ENCODE measurements at regions not wholly inside any gene's neighbourhood (a gene's known extent, or its start where the extent isn't known, plus 50 kb on each side); places are given as distances from the start of the nearest gene placed in this dataset.

- TF ChIP-seq EGR1 (IDR thresholded peaks at IDR 0.05; ENCODE audit: low read depth in 2 of 2) (no peak), HNF4A (conservative IDR thresholded peaks at IDR 0.05) (no peak), RAD21 (IDR thresholded peaks at IDR 0.05) (no peak), NR2F2 (IDR thresholded peaks at IDR 0.05) (no peak), ATF3 (IDR thresholded peaks at IDR 0.05) (no peak), JUND (IDR thresholded peaks at IDR 0.05) (no peak), CTCF (IDR thresholded peaks at IDR 0.05; ENCODE audit: low read depth, low read length, missing input control) (no peak), TAF1 (conservative IDR thresholded peaks at IDR 0.05) (no peak), FOXA1 (IDR thresholded peaks at IDR 0.05) (no peak), SP1 (IDR thresholded peaks at IDR 0.05) (no peak), MAX (IDR thresholded peaks at IDR 0.05) (no peak), HNF4G (IDR thresholded peaks at IDR 0.05) (no peak), RXRA (IDR thresholded peaks at IDR 0.05) (no peak)
- H3K4me3 ChIP-seq (ENCODE audit: low read depth in 1 of 3, low read length in 3 of 3): no peak overlapping the region
- H3K9ac ChIP-seq (ENCODE audit: low read depth in 1 of 2, low read length in 2 of 2): no peak overlapping the region
- H3K4me1 ChIP-seq (ENCODE audit: control insufficient read depth in 4 of 4, insufficient read depth in 4 of 4, low read length in 3 of 4): no peaks in the 10 kb centered on the region
- no peak for DNase-seq (ENCODE audit: low spot score)
- no peak overlapping the region for H3K27ac ChIP-seq (ENCODE audit: low read depth in 1 of 2, low read length in 2 of 2)
- H3K36me3 ChIP-seq (ENCODE audit: control insufficient read depth in 4 of 4, insufficient read depth in 3 of 4, low read depth in 1 of 4, low read length in 3 of 4): no peaks in the 10 kb centered on the region
- H3K9me3 ChIP-seq (ENCODE audit: control insufficient read depth in 4 of 4, low read length in 3 of 4): peaks cover 0 to 5% (median 1%) of the 10 kb centered on the region in 4 donors
- H3K27me3 ChIP-seq (ENCODE audit: control insufficient read depth in 4 of 4, insufficient read depth in 4 of 4, low read length in 3 of 4): peaks cover 0 to 5% (median 0%) of the 10 kb centered on the region in 4 donors
Observed at GRCh38 chr5:159713254-159713653, 203.0 kb upstream of the ADRA1B start.

- Histone ChIP-seq H3K9me3 (ENCODE audit: control insufficient read depth in 4 of 4, low read length in 3 of 4) (peaks cover 0 to 3% (median 1%) of the 10 kb centered on the region in 4 donors), H3K27ac (ENCODE audit: low read depth in 1 of 2, low read length in 2 of 2) (no peak overlapping the region), H3K4me3 (ENCODE audit: low read depth in 1 of 3, low read length in 3 of 3) (no peak overlapping the region), H3K9ac (ENCODE audit: low read depth in 1 of 2, low read length in 2 of 2) (no peak overlapping the region), H3K4me1 (ENCODE audit: control insufficient read depth in 4 of 4, insufficient read depth in 4 of 4, low read length in 3 of 4) (no peaks in the 10 kb centered on the region), H3K36me3 (ENCODE audit: control insufficient read depth in 4 of 4, insufficient read depth in 3 of 4, low read depth in 1 of 4, low read length in 3 of 4) (no peaks in the 10 kb centered on the region), H3K27me3 (ENCODE audit: control insufficient read depth in 4 of 4, insufficient read depth in 4 of 4, low read length in 3 of 4) (peaks cover 0 to 5% (median 0%) of the 10 kb centered on the region in 4 donors)
- TF ChIP-seq HNF4A (conservative IDR thresholded peaks at IDR 0.05): no peak
- TF ChIP-seq CTCF (IDR thresholded peaks at IDR 0.05; ENCODE audit: low read depth, low read length, missing input control): no peak
- TF ChIP-seq YY1 (IDR thresholded peaks at IDR 0.05): no peak
- no peak for TF ChIP-seq FOXA2 (IDR thresholded peaks at IDR 0.05)
- TF ChIP-seq ATF3 (IDR thresholded peaks at IDR 0.05): no peak
- no peak for TF ChIP-seq RAD21 (IDR thresholded peaks at IDR 0.05)
- TF ChIP-seq TAF1 (conservative IDR thresholded peaks at IDR 0.05): no peak
- WGBS: 93% methylated on average over 2 of the region's 2 CpGs
- DNase-seq (ENCODE audit: low spot score): no peak
Observed at GRCh38 chr5:159713773-159714172, 202.5 kb upstream of the ADRA1B start.
